SW 1271 (cell line): ENCODE measurements at regions not wholly inside any gene's neighbourhood (a gene's known extent, or its start where the extent isn't known, plus 50 kb on each side); places are given as distances from the start of the nearest gene placed in this dataset.

Experiments used
- DNase-seq, 2 experiments: peaks; one replicate each; lab custom pipeline; 2025; lab: John Stamatoyannopoulos, UW

DNA sequence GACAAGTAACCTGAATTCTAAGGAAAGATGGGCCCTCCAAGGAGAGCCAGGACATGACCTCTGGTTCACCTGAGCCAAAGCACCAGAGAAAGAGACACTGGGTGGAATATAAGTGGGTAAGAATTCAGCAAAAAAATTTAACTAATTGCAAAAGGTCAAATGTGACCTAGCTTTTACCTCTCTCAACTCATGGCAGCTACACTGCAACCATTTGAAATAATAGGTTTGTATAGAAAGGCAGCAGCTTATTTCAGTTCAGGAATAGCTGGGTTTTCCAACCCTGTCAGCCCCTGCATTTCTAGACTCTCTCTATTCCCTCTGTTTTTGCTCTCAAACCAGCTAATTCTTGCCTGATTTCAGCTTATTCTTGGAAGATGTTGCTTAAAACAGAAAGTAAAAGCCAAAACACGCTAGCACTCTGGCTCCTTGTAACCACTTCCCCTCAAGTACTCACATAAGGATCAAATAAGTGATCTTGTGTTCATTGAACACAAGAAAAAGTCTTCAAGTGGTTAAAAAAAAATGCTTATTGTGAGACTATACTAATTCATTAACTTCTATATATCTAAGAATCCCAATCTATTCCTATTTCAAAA is 101.1 kb upstream of the NR4A3 start:
- DNase-seq: no peak

DNA sequence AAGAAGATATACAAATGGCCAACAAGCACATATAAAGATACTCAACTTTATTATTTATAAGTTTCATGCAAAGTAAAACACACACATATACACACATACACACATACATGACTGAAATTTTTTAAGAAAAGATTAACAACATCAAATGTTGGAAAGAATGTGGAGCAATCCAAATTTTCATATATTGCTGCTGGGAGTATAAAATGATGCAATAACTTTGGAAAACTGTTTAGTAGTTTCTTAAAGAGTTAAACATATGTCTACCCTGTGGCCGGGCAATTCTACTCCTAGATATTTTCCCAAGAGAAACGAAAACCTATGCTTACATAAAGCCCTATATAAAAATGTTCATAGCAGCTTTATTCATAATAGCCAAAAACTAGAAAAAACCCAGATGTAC is 99.8 kb upstream of the NR4A3 start:
- no peak for DNase-seq

- DNase-seq: no peak
These were observed 98.8 kb upstream of the NR4A3 start for GRCh38 chr9:99722877-99723276.

- no peak for DNase-seq
These were observed 97.0 kb upstream of the NR4A3 start for GRCh38 chr9:99724640-99725039.

DNA sequence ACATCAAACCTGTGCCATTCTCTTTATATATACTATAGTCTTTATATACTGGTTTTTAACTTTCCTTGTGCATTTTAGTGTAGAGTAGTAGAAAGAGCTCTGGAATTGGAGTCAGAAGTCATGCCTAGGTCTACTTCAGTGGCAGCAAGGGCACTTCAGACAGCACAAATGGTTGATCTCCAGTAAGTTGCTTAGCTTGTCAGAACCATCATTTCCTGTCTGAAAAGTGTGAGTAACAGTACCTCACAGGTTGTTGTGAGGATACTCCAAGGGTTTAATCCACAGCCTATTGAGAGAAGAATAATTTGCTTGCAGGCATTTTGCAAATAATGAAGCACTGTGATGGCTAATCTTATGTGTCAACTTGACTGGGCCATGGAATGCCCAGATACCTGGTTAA is 95.8 kb upstream of the NR4A3 start:
- no peak for DNase-seq

- no peak for DNase-seq
These were observed 94.9 kb upstream of the NR4A3 start for GRCh38 chr9:99726758-99727157.

DNA sequence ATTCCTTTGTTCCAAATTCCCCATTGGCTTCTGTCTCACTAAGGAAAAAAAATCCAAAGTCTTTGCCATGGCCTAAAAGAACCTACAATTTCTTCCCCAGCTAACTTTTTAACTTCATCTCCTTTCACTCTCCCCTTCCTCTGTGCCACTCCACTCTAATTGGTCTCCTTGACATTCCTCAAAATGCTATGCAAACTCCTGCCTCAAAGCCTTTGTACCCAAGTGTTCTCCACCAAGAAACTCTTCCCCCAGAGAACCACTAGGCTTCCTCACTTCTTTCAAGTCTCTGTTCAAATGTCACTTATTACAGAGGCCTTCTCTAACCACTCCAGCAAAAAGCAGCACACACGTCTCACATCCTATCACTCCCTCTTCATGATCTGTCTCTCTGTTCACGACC is 91.6 kb upstream of the NR4A3 start:
- DNase-seq: no peak

DNA sequence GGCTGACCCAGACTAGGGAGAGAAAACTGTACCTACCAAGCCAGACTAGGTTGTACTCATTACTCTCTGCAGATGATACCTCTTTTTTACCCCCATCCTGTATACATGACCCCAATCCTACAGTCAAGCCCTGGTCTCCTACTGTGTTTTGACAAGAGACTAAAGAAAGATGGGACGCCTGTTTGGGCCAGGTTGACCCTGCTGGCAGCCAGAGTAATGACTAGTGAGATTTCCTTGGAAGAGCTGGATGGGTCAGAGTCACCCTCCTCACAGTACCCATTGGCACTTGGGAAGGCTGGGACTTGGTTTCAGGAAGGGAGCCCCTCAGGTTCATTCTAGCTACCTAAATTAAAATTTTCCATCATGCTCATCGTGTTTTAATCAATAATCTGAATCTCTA is 89.7 kb upstream of the NR4A3 start:
- DNase-seq: no peak

- DNase-seq: no peak
These were observed 89.0 kb upstream of the NR4A3 start for GRCh38 chr9:99732715-99733114.

GRCh38 chr9:99735041-99735440 is 86.6 kb upstream of the NR4A3 start:
- DNase-seq: no peak

GRCh38 chr9:99736291-99736690 is 85.4 kb upstream of the NR4A3 start:
- no peak for DNase-seq

GRCh38 chr9:99737649-99738048 is 84.0 kb upstream of the NR4A3 start:
- no peak for DNase-seq

GRCh38 chr9:99743006-99743405 is 78.7 kb upstream of the NR4A3 start:
- DNase-seq: no peak

- DNase-seq: no peak
These were observed 78.2 kb upstream of the NR4A3 start for GRCh38 chr9:99743455-99743854.

- DNase-seq: no peak
These were observed 77.6 kb upstream of the NR4A3 start for GRCh38 chr9:99744132-99744531.

GRCh38 chr9:99745085-99745484 is 76.6 kb upstream of the NR4A3 start:
- DNase-seq: no peak

DNA sequence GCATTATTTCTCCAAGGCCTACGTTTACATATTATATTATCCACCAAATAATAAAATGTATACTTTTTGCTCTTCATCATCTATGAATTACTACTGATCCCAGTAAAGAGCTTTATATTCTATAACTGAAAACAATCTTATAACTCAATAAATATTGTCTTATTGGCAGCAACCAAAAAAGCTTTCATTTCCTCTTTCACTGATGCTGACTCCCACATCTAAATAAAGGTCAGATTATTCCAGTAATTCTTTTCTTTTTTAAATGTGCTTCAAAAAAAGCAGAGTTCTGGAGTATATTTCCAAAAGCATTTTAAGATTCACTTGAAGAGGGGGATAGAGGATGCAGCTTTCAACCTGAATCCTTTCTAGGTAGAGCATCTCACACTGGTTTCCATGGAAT is 75.3 kb upstream of the NR4A3 start:
- no peak for DNase-seq

DNA sequence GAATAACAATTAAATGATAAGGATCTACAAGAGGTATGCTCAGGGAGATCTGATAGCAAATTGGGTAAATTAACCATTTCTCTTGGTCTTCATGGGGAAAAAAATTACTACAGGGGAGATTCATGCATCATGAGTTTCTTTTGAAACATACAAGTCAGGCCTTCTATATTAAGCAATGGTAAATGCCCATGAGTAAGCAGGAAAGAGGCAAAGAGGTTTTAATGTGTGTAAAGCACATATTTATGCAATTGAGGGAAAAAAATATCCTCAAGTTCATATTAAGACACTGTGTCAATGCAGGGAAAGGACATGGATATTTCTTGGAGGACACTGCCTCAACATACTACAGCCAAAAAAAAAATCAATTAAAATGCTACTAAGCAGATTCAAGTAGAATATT is 73.4 kb upstream of the NR4A3 start:
- DNase-seq: no peak

GRCh38 chr9:99748676-99749075 is 73.0 kb upstream of the NR4A3 start:
- DNase-seq: no peak

DNA sequence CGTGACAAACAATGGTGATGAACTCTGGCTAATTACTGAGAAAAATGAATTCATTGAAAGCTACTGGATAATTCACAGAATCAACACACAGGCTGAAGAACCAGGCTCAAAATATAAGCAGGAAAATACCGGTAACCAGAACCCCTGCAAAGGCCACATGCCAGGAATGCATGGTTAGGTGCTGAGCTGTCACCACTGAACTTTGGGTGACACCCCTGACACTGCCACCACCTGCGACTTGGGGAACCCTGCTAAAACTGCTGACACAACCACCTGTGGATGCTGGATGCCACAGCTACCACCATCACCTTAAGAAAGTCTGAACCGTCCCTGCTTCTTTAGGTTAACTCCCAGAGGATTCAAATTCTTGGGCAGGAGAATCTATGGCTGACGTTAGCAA is 72.0 kb upstream of the NR4A3 start:
- DNase-seq: no peak

DNA sequence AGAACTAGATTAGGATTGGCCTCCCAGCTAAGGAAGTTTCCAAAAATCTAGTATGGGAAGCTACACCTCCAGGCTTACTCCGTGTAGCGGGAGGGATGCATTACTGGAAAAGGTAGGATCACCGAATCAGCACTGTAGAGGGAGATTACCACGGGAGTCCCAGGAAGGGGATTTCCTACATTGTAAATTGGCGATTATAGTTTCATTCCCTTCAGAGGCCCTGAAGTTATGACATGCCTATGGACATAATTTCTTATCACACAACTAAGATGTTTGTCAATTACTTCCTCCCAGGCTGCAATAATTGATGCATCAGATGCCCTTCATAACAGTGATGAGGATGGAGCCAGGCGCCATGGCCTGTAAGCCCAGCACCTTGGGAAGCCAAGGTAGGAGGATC is 71.2 kb upstream of the NR4A3 start:
- no peak for DNase-seq

DNA sequence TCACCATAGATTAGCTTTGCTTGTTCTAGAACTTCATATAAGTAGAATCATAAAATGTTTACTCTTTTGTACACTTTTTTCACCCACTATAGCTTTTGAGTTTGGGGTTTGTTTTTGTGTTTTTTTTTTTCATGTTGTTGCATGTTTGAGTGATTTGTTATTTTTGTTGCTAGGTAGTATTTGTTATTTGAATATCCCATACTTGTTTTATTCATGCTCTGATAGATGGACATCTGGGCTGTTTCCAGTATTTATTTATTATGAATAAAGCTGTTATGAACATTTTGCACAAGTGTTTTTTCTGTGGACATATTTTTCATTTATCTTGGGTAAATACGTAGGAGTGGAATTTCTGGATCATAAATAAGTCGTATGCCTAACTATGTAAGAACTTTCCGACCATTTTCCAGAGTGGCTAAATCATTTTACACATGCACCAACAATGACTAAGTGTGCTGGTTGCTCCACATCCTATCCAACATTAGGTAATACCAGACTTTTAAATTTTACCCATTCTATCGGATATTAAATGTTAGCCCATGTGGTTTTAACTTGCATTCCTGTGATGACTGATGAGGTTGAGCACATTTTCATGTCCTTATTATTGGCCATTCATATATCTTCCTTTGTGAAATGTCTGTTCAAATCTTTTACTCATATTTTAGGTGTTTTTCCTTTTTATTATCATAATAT is 69.1 kb upstream of the NR4A3 start:
- DNase-seq: no peak

DNA sequence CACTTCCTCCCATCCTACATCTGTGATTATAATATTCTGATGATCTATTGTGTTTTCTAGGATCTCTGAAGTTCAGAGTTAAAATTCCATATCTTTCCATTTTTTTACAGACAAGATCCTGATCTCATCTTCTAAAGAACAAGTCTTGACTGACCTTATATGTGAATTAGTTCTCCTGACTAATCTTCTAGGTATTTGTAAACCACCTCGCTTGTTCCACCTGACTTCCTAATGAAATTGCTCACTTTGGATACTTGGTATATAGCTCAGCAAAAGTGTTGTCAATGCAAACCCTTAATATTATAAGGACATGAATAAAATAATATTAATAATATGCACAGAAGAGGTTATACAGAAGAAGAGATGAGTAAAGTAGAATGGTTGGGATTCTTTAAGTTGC is 68.2 kb upstream of the NR4A3 start:
- no peak for DNase-seq

GRCh38 chr9:99760421-99760820 is 61.3 kb upstream of the NR4A3 start:
- DNase-seq: no peak
